Natural killer cell (primary cell): ENCODE measurements at regions not wholly inside any gene's neighbourhood (a gene's known extent, or its start where the extent isn't known, plus 50 kb on each side); places are given as distances from the start of the nearest gene placed in this dataset.
"Not testable (repeated sequence)": the region's sequence is repeated elsewhere in the genome, so short reads cannot be mapped to it uniquely, and the experiment has no call there.

Source experiments
- ATAC-seq, 3 donors: fragments of 150-1000 bp in 2 of 3; fragments of 200-7000 bp in 1 of 3; cut with Tn5 transposase; 1 replicate in 1 of 3; 2 replicates in 2 of 3; pipeline ENCODE4 v1.10.0; 2021; ENCODE audit warnings: mild to moderate bottlenecking in 2 of 3, moderate library complexity in 2 of 3
- DNase-seq, 2 donors: peaks; one replicate each; pipeline versions ENCODE4 v3.0.0 to v3.0.0-alpha.2; 2013 to 2021; ENCODE audit warnings: mixed read lengths in 1 of 2
- H3K27ac ChIP-seq: one replicate; pipeline ENCODE4 v1.5.1; 2013; ENCODE audit warnings: mild to moderate bottlenecking, low read length
- H3K27me3 ChIP-seq: one replicate; pipeline ENCODE4 v1.6.1; 2013; ENCODE audit warnings: low read length; ENCODE audit not compliant: control insufficient read depth, insufficient read depth
- H3K36me3 ChIP-seq: one replicate; pipeline ENCODE4 v1.6.1; 2013; ENCODE audit warnings: low read length; ENCODE audit not compliant: control insufficient read depth, insufficient read depth
- H3K4me1 ChIP-seq: one replicate; pipeline ENCODE4 v1.6.1; 2013; ENCODE audit warnings: low read length; ENCODE audit not compliant: control insufficient read depth, insufficient read depth
- H3K4me3 ChIP-seq: one replicate; pipeline ENCODE4 v1.5.1; 2013; ENCODE audit warnings: low read length
- H3K9me3 ChIP-seq: one replicate; pipeline ENCODE4 v1.6.1; 2013; ENCODE audit warnings: low read length; ENCODE audit not compliant: control insufficient read depth, insufficient read depth
- H3K27ac Mint-ChIP-seq, 2 donors: one replicate each; pipeline ENCODE4 v1.8.0; 2022; ENCODE audit warnings: mild to moderate bottlenecking in 2 of 2, mixed read lengths in 2 of 2, moderate library complexity in 1 of 2
- H3K27me3 Mint-ChIP-seq, 2 donors: one replicate each; pipeline ENCODE4 v1.8.0; 2022; ENCODE audit warnings: low read depth in 2 of 2, mixed read lengths in 2 of 2
- H3K36me3 Mint-ChIP-seq: one replicate; pipeline ENCODE4 v1.8.0; 2022; ENCODE audit warnings: mixed read lengths
- H3K4me1 Mint-ChIP-seq, 2 donors: one replicate each; pipeline ENCODE4 v1.8.0; 2022; ENCODE audit warnings: mixed read lengths in 2 of 2
- H3K4me3 Mint-ChIP-seq: one replicate; pipeline ENCODE4 v1.8.0; 2022; ENCODE audit warnings: mild to moderate bottlenecking, moderate library complexity, mixed read lengths
- H3K9me3 Mint-ChIP-seq, 2 donors: one replicate each; pipeline ENCODE4 v1.8.0; 2022; ENCODE audit warnings: mixed read lengths in 2 of 2
- WGBS: methylation state at CpG from one replicate; pipeline ENCODE4 v1.1.7; 2013; ENCODE audit warnings: missing lambda C conversion rate; ENCODE audit not compliant: insufficient coverage; 5-methylcytosine and 5-hydroxymethylcytosine counted together
- intact Hi-C: fragments of 100-400 bp; cut with micrococcal nuclease; formaldehyde crosslinking; loops from one replicate; pipeline ENCODE4 v1.14.2; 2022
- TF ChIP-seq, protein P1 (sequence below): fragments of 200-600 bp; IDR thresholded peaks from one replicate; pipeline ENCODE4 v1.8.0; 2022; ENCODE audit warnings: antibody characterized with exemption

DNA sequence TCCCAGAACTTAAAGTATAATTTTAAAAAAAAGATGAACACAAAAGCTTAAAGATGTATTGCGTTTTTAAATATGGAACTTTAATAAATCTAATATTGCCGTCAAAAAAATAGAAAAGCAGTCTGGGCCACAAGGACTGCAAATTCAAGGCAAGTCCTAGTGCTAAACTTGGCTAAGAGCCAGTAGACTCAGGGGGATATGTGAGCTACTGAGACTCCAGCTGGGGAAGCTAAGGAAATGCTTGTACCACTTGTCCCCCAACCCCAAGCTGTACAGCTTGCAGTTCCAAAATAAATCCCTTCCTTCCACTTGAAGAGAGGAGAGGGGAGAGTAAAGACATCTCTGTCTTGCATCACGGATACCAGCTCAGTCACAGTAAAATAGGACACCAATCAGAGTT is 290.8 kb upstream of the FGF13 start:
- TF ChIP-seq, protein P1, sequence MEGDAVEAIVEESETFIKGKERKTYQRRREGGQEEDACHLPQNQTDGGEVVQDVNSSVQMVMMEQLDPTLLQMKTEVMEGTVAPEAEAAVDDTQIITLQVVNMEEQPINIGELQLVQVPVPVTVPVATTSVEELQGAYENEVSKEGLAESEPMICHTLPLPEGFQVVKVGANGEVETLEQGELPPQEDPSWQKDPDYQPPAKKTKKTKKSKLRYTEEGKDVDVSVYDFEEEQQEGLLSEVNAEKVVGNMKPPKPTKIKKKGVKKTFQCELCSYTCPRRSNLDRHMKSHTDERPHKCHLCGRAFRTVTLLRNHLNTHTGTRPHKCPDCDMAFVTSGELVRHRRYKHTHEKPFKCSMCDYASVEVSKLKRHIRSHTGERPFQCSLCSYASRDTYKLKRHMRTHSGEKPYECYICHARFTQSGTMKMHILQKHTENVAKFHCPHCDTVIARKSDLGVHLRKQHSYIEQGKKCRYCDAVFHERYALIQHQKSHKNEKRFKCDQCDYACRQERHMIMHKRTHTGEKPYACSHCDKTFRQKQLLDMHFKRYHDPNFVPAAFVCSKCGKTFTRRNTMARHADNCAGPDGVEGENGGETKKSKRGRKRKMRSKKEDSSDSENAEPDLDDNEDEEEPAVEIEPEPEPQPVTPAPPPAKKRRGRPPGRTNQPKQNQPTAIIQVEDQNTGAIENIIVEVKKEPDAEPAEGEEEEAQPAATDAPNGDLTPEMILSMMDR = no peak
- H3K27me3 Mint-ChIP-seq = no peaks in the 10 kb centered on the region

DNA sequence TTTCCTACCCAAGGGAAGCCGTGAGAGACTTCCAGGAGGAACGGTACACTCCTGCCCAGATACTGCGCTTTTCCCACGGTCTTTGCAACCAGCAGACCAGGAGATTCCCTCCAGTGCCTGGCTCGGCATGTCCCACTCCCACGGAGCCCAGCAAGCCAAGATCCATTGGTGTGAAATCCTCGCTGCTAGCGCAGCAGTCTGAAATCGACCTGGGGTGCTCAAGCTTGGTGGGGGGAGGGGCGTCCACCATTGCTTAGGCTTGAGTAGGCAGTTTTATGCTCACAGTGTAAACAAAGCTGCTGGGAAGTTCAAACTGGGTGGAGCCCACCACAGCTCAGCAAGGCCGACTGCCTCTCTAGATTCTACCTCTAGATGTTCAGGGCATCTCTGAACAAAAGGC is 284.8 kb upstream of the FGF13 start:
- no peaks in the 10 kb centered on the region for H3K4me1 ChIP-seq
- 92% methylated on average over 11 of the region's 11 CpGs for WGBS
- no peaks in the 10 kb centered on the region for H3K9me3 ChIP-seq
- no peak for ATAC-seq
- Mint-ChIP-seq H3K27me3 (no peaks in the 10 kb centered on the region), H3K9me3 (peaks cover 0 to 5% of the 10 kb centered on the region in 2 donors), H3K36me3 (no peaks in the 10 kb centered on the region), H3K4me1 (no peaks in the 10 kb centered on the region), H3K4me3 (no peak overlapping the region), H3K27ac (no peak overlapping the region)
- H3K4me3 ChIP-seq = no peak overlapping the region
- H3K27me3 ChIP-seq = no peaks in the 10 kb centered on the region
- no peak for DNase-seq
- no peak overlapping the region for H3K27ac ChIP-seq
- no peaks in the 10 kb centered on the region for H3K36me3 ChIP-seq
- TF ChIP-seq, protein P1 = no peak
- intact Hi-C loops = no loop called here

More for the DNA sequence above, 290.8 kb upstream of the FGF13 start:
- Mint-ChIP-seq H3K9me3 (peaks cover 0 to 1% of the 10 kb centered on the region in 2 donors), H3K36me3 (no peaks in the 10 kb centered on the region), H3K27ac (no peak overlapping the region), H3K4me3 (no peak overlapping the region), H3K4me1 (no peaks in the 10 kb centered on the region)
- DNase-seq (no peak), ATAC-seq (no peak)
- H3K36me3 ChIP-seq = no peaks in the 10 kb centered on the region
- no peaks in the 10 kb centered on the region for H3K27me3 ChIP-seq
- H3K27ac ChIP-seq = no peak overlapping the region
- intact Hi-C loops = no loop called here
- H3K4me1 ChIP-seq = no peaks in the 10 kb centered on the region
- H3K4me3 ChIP-seq = no peak overlapping the region
- no peaks in the 10 kb centered on the region for H3K9me3 ChIP-seq
- 77% methylated on average over 3 of the region's 3 CpGs for WGBS

DNA sequence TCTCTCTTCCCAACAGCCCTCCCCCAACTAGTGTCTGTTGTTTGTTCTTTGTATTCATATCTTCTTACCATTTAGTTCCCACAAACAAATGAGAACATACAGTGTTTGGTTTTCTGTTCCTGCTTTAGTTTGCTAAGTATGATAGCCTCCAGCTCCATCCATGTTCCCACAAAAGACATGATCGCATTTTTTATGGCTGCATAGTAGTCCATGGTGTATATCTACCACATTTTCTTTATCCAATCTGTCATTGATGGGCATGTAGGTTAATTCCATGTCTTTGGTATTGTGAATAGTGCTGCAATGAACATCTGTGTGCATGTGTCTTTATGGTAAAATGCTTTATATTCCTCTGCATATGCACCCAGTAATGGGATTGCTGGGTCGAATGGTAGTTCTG is 283.9 kb upstream of the FGF13 start:
- no peak for ATAC-seq
- H3K36me3 Mint-ChIP-seq = no peaks in the 10 kb centered on the region
- H3K9me3 Mint-ChIP-seq = peaks cover 0 to 5% of the 10 kb centered on the region in 2 donors
- H3K4me3 ChIP-seq = no peak overlapping the region
- H3K4me1 Mint-ChIP-seq = no peaks in the 10 kb centered on the region
- no peaks in the 10 kb centered on the region for H3K36me3 ChIP-seq
- H3K27ac ChIP-seq = no peak overlapping the region
- no peaks in the 10 kb centered on the region for H3K9me3 ChIP-seq
- no peaks in the 10 kb centered on the region for H3K27me3 ChIP-seq
- TF ChIP-seq, protein P1 = no peak
- H3K27me3 Mint-ChIP-seq = no peaks in the 10 kb centered on the region
- no peak overlapping the region for H3K27ac Mint-ChIP-seq
- no peak for DNase-seq
- no peaks in the 10 kb centered on the region for H3K4me1 ChIP-seq
- no peak overlapping the region for H3K4me3 Mint-ChIP-seq
- WGBS = no CpG with 5 or more reads among the region's 2 CpGs
- intact Hi-C loops = no loop called here

DNA sequence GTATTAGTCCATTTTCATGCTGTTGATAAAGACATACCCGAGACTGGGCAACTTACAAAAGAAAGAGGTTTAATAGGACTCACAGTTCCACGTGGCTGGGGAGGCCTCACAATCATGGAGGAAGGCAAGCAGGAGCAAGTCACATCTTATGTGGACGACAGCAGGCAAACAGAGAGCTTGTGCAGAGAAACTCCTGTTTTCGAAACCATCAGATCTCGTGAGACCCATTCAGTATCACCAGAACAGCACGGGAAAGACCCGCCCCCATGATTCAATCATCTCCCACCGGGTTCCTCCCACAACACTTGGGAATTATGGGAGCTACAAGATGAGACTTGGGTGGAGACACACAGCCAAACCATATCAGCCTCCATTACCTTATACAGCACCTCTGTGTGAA is 278.9 kb upstream of the FGF13 start:
- H3K27me3 Mint-ChIP-seq, H3K36me3 Mint-ChIP-seq, DNase-seq, H3K36me3 ChIP-seq, intact Hi-C loops, H3K27ac ChIP-seq, H3K9me3 Mint-ChIP-seq, H3K4me3 Mint-ChIP-seq, H3K27me3 ChIP-seq, H3K9me3 ChIP-seq, H3K4me1 ChIP-seq, ATAC-seq, H3K27ac Mint-ChIP-seq, H3K4me3 ChIP-seq, H3K4me1 Mint-ChIP-seq: not testable (repeated sequence)
- WGBS = 80% methylated on average over 3 of the region's 8 CpGs
